HEK293T (cell line): ENCODE measurements at regions not wholly inside any gene's neighbourhood (a gene's known extent, or its start where the extent isn't known, plus 50 kb on each side); places are given as distances from the start of the nearest gene placed in this dataset.

Source experiments
- CTCF ChIA-PET: fragments of 350-600 bp; formaldehyde crosslinking; extraction: SDS; loops from one replicate; lab custom pipeline; 2021; ENCODE audit warnings: antibody characterized with exemption, inconsistent platforms; lab: Yijun Ruan, JAX
- POLR2A ChIA-PET: fragments of 350-600 bp; formaldehyde crosslinking; extraction: SDS; loops from one replicate; lab custom pipeline; 2020; ENCODE audit warnings: antibody characterized with exemption, inconsistent platforms; lab: Yijun Ruan, JAX
- DNase-seq: peaks from one replicate; pipeline ENCODE4 v3.0.0; 2012; ENCODE audit warnings: mixed read lengths; ENCODE audit errors: extremely low spot score
- ARNT ChIP-seq: fragments of 450-650 bp; IDR thresholded peaks from 2 replicates; pipeline ENCODE4 v1.6.1; 2017; ENCODE audit warnings: mild to moderate bottlenecking
- BHLHE40 ChIP-seq: fragments of 450-650 bp; IDR thresholded peaks from 2 replicates; pipeline ENCODE4 v1.6.1; 2016; ENCODE audit warnings: mild to moderate bottlenecking, moderate library complexity, borderline replicate concordance
- CTBP1 ChIP-seq: fragments of 450-650 bp; IDR thresholded peaks from 2 replicates; pipeline ENCODE4 v1.6.1; 2016; ENCODE audit warnings: borderline replicate concordance
- ELF4 ChIP-seq: fragments of 450-650 bp; IDR thresholded peaks from 2 replicates; pipeline ENCODE4 v1.6.1; 2017; ENCODE audit warnings: antibody characterized with exemption
- FOXA1 ChIP-seq: fragments of 450-650 bp; IDR thresholded peaks from 2 replicates; pipeline ENCODE4 v1.6.1; 2016; ENCODE audit warnings: mild to moderate bottlenecking
- FOXK2 ChIP-seq: fragments of 450-650 bp; IDR thresholded peaks from 2 replicates; pipeline ENCODE4 v1.6.1; 2016; ENCODE audit warnings: mild to moderate bottlenecking
- FOXM1 ChIP-seq: fragments of 450-650 bp; IDR thresholded peaks from 2 replicates; pipeline ENCODE4 v1.6.1; 2017; ENCODE audit warnings: mild to moderate bottlenecking, borderline replicate concordance
- HDGF ChIP-seq: fragments of 450-650 bp; IDR thresholded peaks from 2 replicates; pipeline ENCODE4 v1.6.1; 2017; ENCODE audit warnings: antibody characterized with exemption, borderline replicate concordance
- L3MBTL2 ChIP-seq: fragments of 450-650 bp; conservative IDR thresholded peaks from 2 replicates; pipeline ENCODE4 v1.6.1; 2016; ENCODE audit warnings: mild to moderate bottlenecking
- LEF1 ChIP-seq: fragments of 450-650 bp; IDR thresholded peaks from 2 replicates; pipeline ENCODE4 v1.6.1; 2017; ENCODE audit warnings: mild to moderate bottlenecking, borderline replicate concordance
- NFRKB ChIP-seq: fragments of 450-650 bp; IDR thresholded peaks from 2 replicates; pipeline ENCODE4 v1.6.1; 2016; ENCODE audit warnings: mild to moderate bottlenecking, moderate library complexity
- PKNOX1 ChIP-seq: fragments of 450-650 bp; IDR thresholded peaks from 2 replicates; pipeline ENCODE4 v1.6.1; 2016
- SP1 ChIP-seq: fragments of 450-650 bp; IDR thresholded peaks from 2 replicates; pipeline ENCODE4 v1.6.1; 2017
- SUZ12 ChIP-seq: fragments of 450-650 bp; IDR thresholded peaks from 2 replicates; pipeline ENCODE4 v1.6.1; 2016; ENCODE audit warnings: mild to moderate bottlenecking
- TARDBP ChIP-seq: fragments of 450-650 bp; IDR thresholded peaks from 2 replicates; pipeline ENCODE4 v1.6.1; 2016
- ZNF384 ChIP-seq: fragments of 450-650 bp; IDR thresholded peaks from 2 replicates; pipeline ENCODE4 v1.6.1; 2016

GRCh38 chr4:165761963-165762362 is 111.1 kb upstream of the TLL1 start:
- ChIA-PET CTCF (no interaction called here), POLR2A (no interaction called here)
- TF ChIP-seq LEF1 (no peak), PKNOX1 (peak; percentile 74), TARDBP (no peak), SP1 (no peak), NFRKB (no peak)
- no peak for DNase-seq

GRCh38 chr4:165763640-165764039 is 109.4 kb upstream of the TLL1 start:
- ChIA-PET CTCF (no interaction called here), POLR2A (no interaction called here)
- DNase-seq, result no peak
- TF ChIP-seq PKNOX1, result no peak
- no peak for TF ChIP-seq FOXM1
- TF ChIP-seq TARDBP, result no peak
- no peak for TF ChIP-seq NFRKB
- no peak for TF ChIP-seq ELF4
- no peak for TF ChIP-seq FOXA1
- TF ChIP-seq SP1, result no peak
- no peak for TF ChIP-seq ZNF384
- TF ChIP-seq HDGF, result no peak
- no peak for TF ChIP-seq FOXK2
- TF ChIP-seq BHLHE40, result no peak
- no peak for TF ChIP-seq ARNT
- no peak for TF ChIP-seq L3MBTL2
- no peak for TF ChIP-seq SUZ12
- TF ChIP-seq CTBP1, result no peak

- CTCF ChIA-PET, result no interaction called here
- DNase-seq, result no peak
- POLR2A ChIA-PET, result no interaction called here
- no peak for TF ChIP-seq CTBP1
- TF ChIP-seq BHLHE40, result no peak
- no peak for TF ChIP-seq TARDBP
- TF ChIP-seq SUZ12, result no peak
- no peak for TF ChIP-seq LEF1
- no peak for TF ChIP-seq ARNT
- TF ChIP-seq PKNOX1, result no peak
- TF ChIP-seq NFRKB, result no peak
- TF ChIP-seq ZNF384, result no peak
- TF ChIP-seq FOXM1, result no peak
- no peak for TF ChIP-seq L3MBTL2
- no peak for TF ChIP-seq HDGF
- TF ChIP-seq FOXK2, result no peak
- TF ChIP-seq FOXA1, result no peak
- TF ChIP-seq SP1, result no peak
- TF ChIP-seq ELF4, result no peak
Observed at GRCh38 chr4:165765053-165765452, 108.0 kb upstream of the TLL1 start.

- POLR2A ChIA-PET, result no interaction called here
- TF ChIP-seq FOXK2 (no peak), FOXM1 (no peak), FOXA1 (no peak), ARNT (no peak), TARDBP (no peak), NFRKB (no peak), L3MBTL2 (no peak), BHLHE40 (no peak), LEF1 (no peak), ELF4 (no peak)
- CTCF ChIA-PET, result no interaction called here
- DNase-seq, result no peak
Observed at GRCh38 chr4:165766018-165766417, 107.0 kb upstream of the TLL1 start.

- TF ChIP-seq FOXA1 (no peak), NFRKB (no peak), ZNF384 (no peak), ELF4 (no peak)
- POLR2A ChIA-PET, result no interaction called here
- no peak for DNase-seq
- CTCF ChIA-PET, result no interaction called here
Observed at GRCh38 chr4:165766976-165767375, 106.1 kb upstream of the TLL1 start.

GRCh38 chr4:165767671-165768070 is 105.4 kb upstream of the TLL1 start:
- TF ChIP-seq SUZ12, result no peak
- TF ChIP-seq SP1, result no peak
- TF ChIP-seq FOXK2, result no peak
- no peak for TF ChIP-seq BHLHE40
- TF ChIP-seq L3MBTL2, result no peak
- POLR2A ChIA-PET, result no interaction called here
- DNase-seq, result no peak
- CTCF ChIA-PET, result no interaction called here

- CTCF ChIA-PET, result no interaction called here
- DNase-seq, result no peak
- no peak for TF ChIP-seq FOXK2
- no peak for TF ChIP-seq SUZ12
- no peak for TF ChIP-seq CTBP1
- no peak for TF ChIP-seq FOXM1
- TF ChIP-seq HDGF, result no peak
- TF ChIP-seq L3MBTL2, result no peak
- TF ChIP-seq FOXA1, result no peak
- TF ChIP-seq ARNT, result no peak
- TF ChIP-seq TARDBP, result no peak
- no peak for TF ChIP-seq ZNF384
- POLR2A ChIA-PET, result no interaction called here
Observed at GRCh38 chr4:165768281-165768680, 104.8 kb upstream of the TLL1 start.
